ENCODE measurements at regions not wholly inside any gene's neighbourhood (a gene's known extent, or its start where the extent isn't known, plus 50 kb on each side); places are given as distances from the start of the nearest gene placed in this dataset.

GRCh38 chr9:118109542-118109941 lies 405.3 kb downstream of the TLR4 start:
- TF ChIP-seq CTCF (IDR thresholded peaks at IDR 0.05), result no peak
- no peak for TF ChIP-seq POLR2A (IDR thresholded peaks at IDR 0.05)
